Neural cell (in vitro differentiated cells): ENCODE measurements at regions not wholly inside any gene's neighbourhood (a gene's known extent, or its start where the extent isn't known, plus 50 kb on each side); places are given as distances from the start of the nearest gene placed in this dataset.

Experiments
- H2AFZ ChIP-seq: fragments of 200-600, 300-800 bp; sonication (generic), shearing (Covaris generic); 2 replicates; pipeline ENCODE4 v1.6.0; 2014; ENCODE audit warnings: low read depth, mild to moderate bottlenecking, antibody characterized with exemption, low read length, moderate library complexity
- H3F3A ChIP-seq: fragments of 200-600 bp; shearing (Covaris generic); 2 replicates; pipeline ENCODE4 v1.6.1; 2016; ENCODE audit warnings: mild to moderate bottlenecking, moderate library complexity, mixed read lengths, antibody characterized with exemption, low read length; ENCODE audit not compliant: insufficient read depth, poor library complexity, severe bottlenecking
- H3K27ac ChIP-seq: fragments of 200-600, 300-800 bp; sonication (generic), shearing (Covaris generic); 2 replicates; pipeline ENCODE4 v1.5.1; 2014; ENCODE audit warnings: mild to moderate bottlenecking, low read length, moderate library complexity
- H3K27me3 ChIP-seq: fragments of 300-800, 200-600 bp; sonication (generic), shearing (Covaris generic); 2 replicates; pipeline ENCODE4 v1.6.0; 2014; ENCODE audit warnings: mild to moderate bottlenecking, low read depth, low read length, moderate library complexity; ENCODE audit not compliant: insufficient read depth
- H3K36me3 ChIP-seq: fragments of 300-800, 200-600 bp; sonication (generic), shearing (Covaris generic); 2 replicates; pipeline ENCODE4 v1.5.1; 2014; ENCODE audit warnings: mild to moderate bottlenecking, antibody characterized with exemption, low read length, moderate library complexity; ENCODE audit not compliant: insufficient read depth
- H3K4me2 ChIP-seq: fragments of 300-800, 200-600 bp; sonication (generic), shearing (Covaris generic); 2 replicates; pipeline ENCODE4 v1.6.0; 2014; ENCODE audit warnings: mild to moderate bottlenecking, low read length
- H3K4me3 ChIP-seq: fragments of 300-800, 200-600 bp; sonication (generic), shearing (Covaris generic); 2 replicates; pipeline ENCODE4 v1.5.1; 2014; ENCODE audit warnings: mild to moderate bottlenecking, low read length, moderate library complexity
- H3K79me2 ChIP-seq: fragments of 200-600 bp; shearing (Covaris generic); replicated peaks from 2 replicates; pipeline ENCODE4 v1.6.0; 2014; ENCODE audit warnings: mild to moderate bottlenecking, low read length, moderate library complexity; ENCODE audit not compliant: insufficient read depth
- H3K9ac ChIP-seq: fragments of 300-800, 200-600 bp; sonication (generic), shearing (Covaris generic); 2 replicates; pipeline ENCODE4 v1.6.1; 2016; ENCODE audit warnings: mild to moderate bottlenecking, low read length, mixed read lengths
- H3K9me2 ChIP-seq: fragments of 200-600 bp; shearing (Covaris generic); 2 replicates; pipeline ENCODE4 v1.6.1; 2016; ENCODE audit warnings: mild to moderate bottlenecking, low read length, mixed read lengths; ENCODE audit not compliant: insufficient read depth
- H3K9me3 ChIP-seq: fragments of 200-600, 300-800 bp; sonication (generic), shearing (Covaris generic); 2 replicates; pipeline ENCODE4 v1.6.1; 2016; ENCODE audit warnings: mild to moderate bottlenecking, mixed run types, low read length, moderate library complexity, mixed read lengths
- H4K20me1 ChIP-seq: fragments of 200-600 bp; shearing (Covaris generic); 2 replicates; pipeline ENCODE4 v1.6.1; 2016; ENCODE audit warnings: mild to moderate bottlenecking, mixed run types; ENCODE audit not compliant: insufficient read depth
- CTCF ChIP-seq: fragments of 450-650 bp; IDR thresholded peaks from 2 replicates; pipeline ENCODE4 v1.5.1; 2014; ENCODE audit warnings: antibody characterized with exemption, mild to moderate bottlenecking, moderate library complexity; ENCODE audit not compliant: poor library complexity, severe bottlenecking
- EP300 ChIP-seq: fragments of 450-650 bp; conservative IDR thresholded peaks from 2 replicates; pipeline ENCODE4 v1.6.1; 2014; ENCODE audit warnings: antibody characterized with exemption, mild to moderate bottlenecking, moderate library complexity; ENCODE audit not compliant: poor library complexity, severe bottlenecking
- EZH2 ChIP-seq: fragments of 200-600, 300-800 bp; shearing (Covaris generic), sonication (generic); IDR thresholded peaks from 2 replicates; pipeline ENCODE4 v1.6.1; 2014; ENCODE audit warnings: antibody characterized with exemption, low read length, borderline replicate concordance, mild to moderate bottlenecking; ENCODE audit not compliant: insufficient read depth, poor library complexity, severe bottlenecking
- MXI1 ChIP-seq: fragments of 450-650 bp; conservative IDR thresholded peaks from 2 replicates; pipeline ENCODE4 v1.6.1; 2014; ENCODE audit warnings: antibody characterized with exemption, mild to moderate bottlenecking; ENCODE audit not compliant: poor library complexity, severe bottlenecking
- POLR2AphosphoS5 ChIP-seq: IDR thresholded peaks from 2 replicates; pipeline ENCODE4 v1.6.1; 2012
- RAD21 ChIP-seq: fragments of 450-650 bp; conservative IDR thresholded peaks from 2 replicates; pipeline ENCODE4 v1.6.1; 2014; ENCODE audit warnings: antibody characterized with exemption, mild to moderate bottlenecking, moderate library complexity
- REST ChIP-seq: IDR thresholded peaks from 2 replicates; pipeline ENCODE4 v1.6.1; 2012; ENCODE audit warnings: borderline replicate concordance
- SMC3 ChIP-seq: fragments of 450-650 bp; conservative IDR thresholded peaks from 2 replicates; pipeline ENCODE4 v1.6.1; 2014; ENCODE audit warnings: antibody characterized with exemption, mild to moderate bottlenecking, moderate library complexity; ENCODE audit not compliant: poor library complexity
- TAF1 ChIP-seq: IDR thresholded peaks from 2 replicates; pipeline ENCODE4 v1.6.1; 2012; ENCODE audit warnings: low read depth

- H3K27me3 ChIP-seq: no peaks in the 10 kb centered on the region
- no peak overlapping the region for H2AFZ ChIP-seq
- no peaks in the 10 kb centered on the region for H4K20me1 ChIP-seq
- no peaks in the 10 kb centered on the region for H3K9me3 ChIP-seq
- H3K4me2 ChIP-seq: no peak overlapping the region
- H3K9ac ChIP-seq: no peak overlapping the region
- H3K36me3 ChIP-seq: no peaks in the 10 kb centered on the region
- no peak overlapping the region for H3K27ac ChIP-seq
- H3K4me3 ChIP-seq: no peak overlapping the region
- no peaks in the 10 kb centered on the region for H3K79me2 ChIP-seq
- H3K9me2 ChIP-seq: no peaks in the 10 kb centered on the region
- no peaks in the 10 kb centered on the region for H3F3A ChIP-seq
- no peak for TF ChIP-seq TAF1
- no peak for TF ChIP-seq REST
- no peak for TF ChIP-seq EP300
- no peak for TF ChIP-seq POLR2AphosphoS5
- no peak for TF ChIP-seq SMC3
- no peak for TF ChIP-seq CTCF
- TF ChIP-seq EZH2: no peak
- no peak for TF ChIP-seq MXI1
- TF ChIP-seq RAD21: no peak
These were observed 652.5 kb downstream of the AMY1C start for GRCh38 chr1:104402178-104402577.

GRCh38 chr1:104403883-104404282 lies 654.2 kb downstream of the AMY1C start:
- Histone ChIP-seq H3K36me3 (no peaks in the 10 kb centered on the region), H3K27ac (no peak overlapping the region), H3K79me2 (no peaks in the 10 kb centered on the region), H3K4me2 (no peak overlapping the region), H3K9me2 (no peaks in the 10 kb centered on the region), H4K20me1 (no peaks in the 10 kb centered on the region), H3F3A (no peaks in the 10 kb centered on the region), H3K4me3 (no peak overlapping the region), H2AFZ (no peak overlapping the region), H3K9ac (no peak overlapping the region), H3K27me3 (no peaks in the 10 kb centered on the region), H3K9me3 (no peaks in the 10 kb centered on the region)
- TF ChIP-seq POLR2AphosphoS5: no peak
- no peak for TF ChIP-seq REST
- TF ChIP-seq TAF1: no peak
- no peak for TF ChIP-seq EZH2
- TF ChIP-seq MXI1: no peak
- no peak for TF ChIP-seq CTCF
- no peak for TF ChIP-seq SMC3
- no peak for TF ChIP-seq EP300
- no peak for TF ChIP-seq RAD21
